ENCODE measurements at regions not wholly inside any gene's neighbourhood (a gene's known extent, or its start where the extent isn't known, plus 50 kb on each side); places are given as distances from the start of the nearest gene placed in this dataset.

- Histone ChIP-seq H3K27me3 (ENCODE audit: insufficient read depth, insufficient read length) (no peaks in the 10 kb centered on the region), H3K9ac (ENCODE audit: insufficient read length, low read depth) (no peak overlapping the region), H3K9me3 (ENCODE audit: insufficient read depth, low read length) (peaks cover 11% of the 10 kb centered on the region; the same call in 1 of the 2 replicates), H3K4me1 (ENCODE audit: insufficient read depth, insufficient read length) (no peaks in the 10 kb centered on the region), H3K4me3 (ENCODE audit: insufficient read length, low read depth) (no peak overlapping the region), H3K36me3 (ENCODE audit: insufficient read depth, insufficient read length, low read length) (no peaks in the 10 kb centered on the region)
- no peak for DNase-seq (ENCODE audit: low read depth, low spot score)
- TF ChIP-seq ZNF274 (IDR thresholded peaks at IDR 0.05; ENCODE audit: low read depth, low read length) = no peak
- TF ChIP-seq YY1 (IDR thresholded peaks at IDR 0.05; ENCODE audit: insufficient read depth, insufficient read length) = no peak
- no peak for TF ChIP-seq SUZ12 (IDR thresholded peaks at IDR 0.05; ENCODE audit: extremely low read depth, insufficient read depth, insufficient read length)
Observed at GRCh38 chr1:38600905-38601304, 258.7 kb downstream of the RRAGC start.

- no peak overlapping the region for H3K9ac ChIP-seq (ENCODE audit: insufficient read length, low read depth)
- H3K4me1 ChIP-seq (ENCODE audit: insufficient read depth, insufficient read length) = no peaks in the 10 kb centered on the region
- TF ChIP-seq SUZ12 (IDR thresholded peaks at IDR 0.05; ENCODE audit: extremely low read depth, insufficient read depth, insufficient read length) (no peak), ZNF274 (IDR thresholded peaks at IDR 0.05; ENCODE audit: low read depth, low read length) (no peak), YY1 (IDR thresholded peaks at IDR 0.05; ENCODE audit: insufficient read depth, insufficient read length) (no peak)
- no peaks in the 10 kb centered on the region for H3K27me3 ChIP-seq (ENCODE audit: insufficient read depth, insufficient read length)
- no peak for DNase-seq (ENCODE audit: low read depth, low spot score)
- H3K36me3 ChIP-seq (ENCODE audit: insufficient read depth, insufficient read length, low read length) = no peaks in the 10 kb centered on the region
- H3K9me3 ChIP-seq (ENCODE audit: insufficient read depth, low read length) = peaks cover 11% of the 10 kb centered on the region; the same call in 1 of the 2 replicates
- no peak overlapping the region for H3K4me3 ChIP-seq (ENCODE audit: insufficient read length, low read depth)
Observed at GRCh38 chr1:38600286-38600685, 259.3 kb downstream of the RRAGC start.

GRCh38 chr1:38598118-38598517 lies 261.5 kb downstream of the RRAGC start:
- Histone ChIP-seq H3K4me1 (ENCODE audit: insufficient read depth, insufficient read length) (no peaks in the 10 kb centered on the region), H3K9ac (ENCODE audit: insufficient read length, low read depth) (no peak overlapping the region), H3K27me3 (ENCODE audit: insufficient read depth, insufficient read length) (no peaks in the 10 kb centered on the region), H3K36me3 (ENCODE audit: insufficient read depth, insufficient read length, low read length) (no peaks in the 10 kb centered on the region), H3K4me3 (ENCODE audit: insufficient read length, low read depth) (no peak overlapping the region), H3K9me3 (ENCODE audit: insufficient read depth, low read length) (peaks cover 11% of the 10 kb centered on the region; the same call in 1 of the 2 replicates)
- no peak for DNase-seq (ENCODE audit: low read depth, low spot score)
- no peak for TF ChIP-seq SUZ12 (IDR thresholded peaks at IDR 0.05; ENCODE audit: extremely low read depth, insufficient read depth, insufficient read length)
- no peak for TF ChIP-seq YY1 (IDR thresholded peaks at IDR 0.05; ENCODE audit: insufficient read depth, insufficient read length)
- no peak for TF ChIP-seq ZNF274 (IDR thresholded peaks at IDR 0.05; ENCODE audit: low read depth, low read length)

- Histone ChIP-seq H3K36me3 (ENCODE audit: insufficient read depth, insufficient read length, low read length) (no peaks in the 10 kb centered on the region), H3K9me3 (ENCODE audit: insufficient read depth, low read length) (peaks cover 12% of the 10 kb centered on the region), H3K27me3 (ENCODE audit: insufficient read depth, insufficient read length) (no peaks in the 10 kb centered on the region), H3K4me1 (ENCODE audit: insufficient read depth, insufficient read length) (peaks cover 3% of the 10 kb centered on the region), H3K9ac (ENCODE audit: insufficient read length, low read depth) (no peak overlapping the region), H3K4me3 (ENCODE audit: insufficient read length, low read depth) (no peak overlapping the region)
- no peak for DNase-seq (ENCODE audit: low read depth, low spot score)
- TF ChIP-seq SUZ12 (IDR thresholded peaks at IDR 0.05; ENCODE audit: extremely low read depth, insufficient read depth, insufficient read length) (no peak), ZNF274 (IDR thresholded peaks at IDR 0.05; ENCODE audit: low read depth, low read length) (no peak), YY1 (IDR thresholded peaks at IDR 0.05; ENCODE audit: insufficient read depth, insufficient read length) (no peak)
Observed at GRCh38 chr1:38589036-38589435, 270.5 kb downstream of the RRAGC start.

GRCh38 chr1:38587766-38588165 lies 271.8 kb downstream of the RRAGC start:
- Histone ChIP-seq H3K9me3 (ENCODE audit: insufficient read depth, low read length) (peaks cover 20% of the 10 kb centered on the region), H3K9ac (ENCODE audit: insufficient read length, low read depth) (no peak overlapping the region), H3K36me3 (ENCODE audit: insufficient read depth, insufficient read length, low read length) (no peaks in the 10 kb centered on the region), H3K4me3 (ENCODE audit: insufficient read length, low read depth) (no peak overlapping the region), H3K27me3 (ENCODE audit: insufficient read depth, insufficient read length) (no peaks in the 10 kb centered on the region), H3K4me1 (ENCODE audit: insufficient read depth, insufficient read length) (peaks cover 3% of the 10 kb centered on the region)
- no peak for DNase-seq (ENCODE audit: low read depth, low spot score)
- TF ChIP-seq SUZ12 (IDR thresholded peaks at IDR 0.05; ENCODE audit: extremely low read depth, insufficient read depth, insufficient read length) = no peak
- TF ChIP-seq YY1 (IDR thresholded peaks at IDR 0.05; ENCODE audit: insufficient read depth, insufficient read length) = no peak
- no peak for TF ChIP-seq ZNF274 (IDR thresholded peaks at IDR 0.05; ENCODE audit: low read depth, low read length)

- Histone ChIP-seq H3K9me3 (ENCODE audit: insufficient read depth, low read length) (peaks cover 20% of the 10 kb centered on the region), H3K4me3 (ENCODE audit: insufficient read length, low read depth) (no peak overlapping the region), H3K36me3 (ENCODE audit: insufficient read depth, insufficient read length, low read length) (no peaks in the 10 kb centered on the region), H3K27me3 (ENCODE audit: insufficient read depth, insufficient read length) (no peaks in the 10 kb centered on the region), H3K9ac (ENCODE audit: insufficient read length, low read depth) (peak overlapping the region; percentile 37), H3K4me1 (ENCODE audit: insufficient read depth, insufficient read length) (peaks cover 3% of the 10 kb centered on the region)
- DNase-seq (ENCODE audit: low read depth, low spot score) = peak; percentile 55
- TF ChIP-seq SUZ12 (IDR thresholded peaks at IDR 0.05; ENCODE audit: extremely low read depth, insufficient read depth, insufficient read length) = no peak
- TF ChIP-seq ZNF274 (IDR thresholded peaks at IDR 0.05; ENCODE audit: low read depth, low read length) = no peak
- TF ChIP-seq YY1 (IDR thresholded peaks at IDR 0.05; ENCODE audit: insufficient read depth, insufficient read length) = no peak
Observed at GRCh38 chr1:38586993-38587646, 272.5 kb downstream of the RRAGC start.

- Histone ChIP-seq H3K4me3 (ENCODE audit: insufficient read length, low read depth) (no peak overlapping the region), H3K9ac (ENCODE audit: insufficient read length, low read depth) (no peak overlapping the region), H3K27me3 (ENCODE audit: insufficient read depth, insufficient read length) (no peaks in the 10 kb centered on the region), H3K4me1 (ENCODE audit: insufficient read depth, insufficient read length) (peaks cover 3% of the 10 kb centered on the region), H3K36me3 (ENCODE audit: insufficient read depth, insufficient read length, low read length) (no peaks in the 10 kb centered on the region), H3K9me3 (ENCODE audit: insufficient read depth, low read length) (peaks cover 8% of the 10 kb centered on the region)
- DNase-seq (ENCODE audit: low read depth, low spot score) = no peak
- no peak for TF ChIP-seq SUZ12 (IDR thresholded peaks at IDR 0.05; ENCODE audit: extremely low read depth, insufficient read depth, insufficient read length)
- TF ChIP-seq YY1 (IDR thresholded peaks at IDR 0.05; ENCODE audit: insufficient read depth, insufficient read length) = no peak
- TF ChIP-seq ZNF274 (IDR thresholded peaks at IDR 0.05; ENCODE audit: low read depth, low read length) = no peak
Observed at GRCh38 chr1:38585971-38586370, 273.6 kb downstream of the RRAGC start.
